LoVo (cell line): ENCODE measurements at regions not wholly inside any gene's neighbourhood (a gene's known extent, or its start where the extent isn't known, plus 50 kb on each side); places are given as distances from the start of the nearest gene placed in this dataset.
A peak's percentile ranks its signal among the peaks of the same experiment; 100 is the strongest.
"Not testable (repeated sequence)": the region's sequence is repeated elsewhere in the genome, so short reads cannot be mapped to it uniquely, and the experiment has no call there.

Experiments
- DNase-seq: peaks from one replicate; pipeline ENCODE4 v3.0.0-alpha.2; 2016; ENCODE audit warnings: low spot score

- no peak for DNase-seq
These were observed 382.7 kb downstream of the RPS24 start for GRCh38 chr10:78416031-78417011.

GRCh38 chr10:78417425-78418370, 384.0 kb downstream of the RPS24 start:
- DNase-seq = no peak

DNA sequence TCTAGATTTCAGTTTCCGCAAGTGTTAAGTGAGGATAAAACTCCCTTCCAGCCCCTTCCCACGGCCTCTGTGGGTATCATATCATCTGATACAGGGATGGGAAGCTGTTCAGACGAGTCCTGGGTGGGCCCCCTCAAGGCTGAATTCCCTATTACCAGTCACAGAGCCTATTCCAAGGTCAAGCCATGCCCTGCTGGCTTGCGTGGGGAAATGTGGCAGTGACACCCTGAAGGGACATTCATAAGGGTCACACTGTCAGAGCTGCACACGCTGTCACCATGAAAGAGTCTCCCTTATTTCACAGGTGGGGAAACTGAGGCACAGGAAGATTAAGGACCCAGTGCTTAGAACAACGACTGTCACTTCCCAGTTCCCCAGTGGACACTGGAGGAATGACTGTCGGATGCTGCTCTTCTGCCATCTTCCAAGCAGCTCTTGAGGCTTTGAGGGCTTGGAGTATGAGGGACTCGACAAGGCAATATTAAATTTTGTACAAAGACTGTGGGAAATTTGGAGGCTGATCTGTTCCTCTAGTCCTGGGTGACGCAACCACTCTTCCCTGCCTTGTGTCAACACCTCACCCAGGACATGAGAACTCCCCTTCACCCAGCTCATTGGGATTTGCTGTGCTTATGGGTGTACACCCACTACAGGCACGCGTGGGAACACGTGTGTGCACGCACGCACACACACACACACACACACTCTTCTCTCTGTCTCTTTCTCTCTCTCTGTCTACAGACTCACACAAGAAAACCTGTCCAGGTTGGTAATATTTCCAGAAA, 386.0 kb downstream of the RPS24 start:
- DNase-seq = no peak

GRCh38 chr10:78420946-78421735, 387.5 kb downstream of the RPS24 start:
- no peak for DNase-seq

DNA sequence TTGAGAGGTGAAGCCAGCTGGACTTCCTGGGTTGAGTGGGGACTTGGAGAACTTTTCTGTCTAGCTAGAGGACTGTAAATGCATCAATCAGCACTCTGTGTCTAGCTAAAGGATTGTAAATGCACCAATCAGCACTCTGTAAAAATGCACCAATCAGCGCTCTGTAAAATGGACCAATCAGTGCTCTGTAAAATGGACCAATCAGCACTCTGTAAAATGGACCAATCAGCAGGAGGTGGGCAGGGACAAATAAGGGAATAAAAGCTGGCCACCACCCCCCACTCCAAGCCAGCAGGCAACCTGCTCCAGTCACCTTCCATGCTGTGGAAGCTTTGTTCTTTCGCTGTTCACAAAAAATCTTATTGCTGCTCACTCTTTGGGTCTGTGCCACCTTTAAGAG, 390.4 kb downstream of the RPS24 start:
- DNase-seq = not testable (repeated sequence)

DNA sequence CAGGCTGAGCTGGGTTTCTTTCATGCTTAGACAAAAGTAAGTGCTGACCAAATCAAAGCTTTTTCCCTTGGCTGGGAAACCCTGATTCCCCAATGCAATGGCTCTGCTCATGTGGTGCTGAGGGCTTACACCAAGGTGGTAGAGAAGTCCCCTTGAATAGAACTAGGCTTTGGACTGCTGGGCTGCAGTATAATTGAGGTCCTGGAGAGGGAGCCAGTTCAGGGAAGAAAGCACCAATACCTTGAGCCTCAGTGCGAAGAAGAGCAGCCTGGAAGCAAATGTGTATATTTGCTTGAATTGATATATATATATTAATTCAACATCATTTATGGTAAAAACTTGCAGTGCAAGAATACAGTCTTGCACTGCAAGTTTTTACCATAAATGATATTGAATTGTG, 391.1 kb downstream of the RPS24 start:
- peak; percentile 30 for DNase-seq

- no peak for DNase-seq
These were observed 392.5 kb downstream of the RPS24 start for GRCh38 chr10:78426181-78426580.

GRCh38 chr10:78427497-78428031, 393.9 kb downstream of the RPS24 start:
- DNase-seq = no peak

DNA sequence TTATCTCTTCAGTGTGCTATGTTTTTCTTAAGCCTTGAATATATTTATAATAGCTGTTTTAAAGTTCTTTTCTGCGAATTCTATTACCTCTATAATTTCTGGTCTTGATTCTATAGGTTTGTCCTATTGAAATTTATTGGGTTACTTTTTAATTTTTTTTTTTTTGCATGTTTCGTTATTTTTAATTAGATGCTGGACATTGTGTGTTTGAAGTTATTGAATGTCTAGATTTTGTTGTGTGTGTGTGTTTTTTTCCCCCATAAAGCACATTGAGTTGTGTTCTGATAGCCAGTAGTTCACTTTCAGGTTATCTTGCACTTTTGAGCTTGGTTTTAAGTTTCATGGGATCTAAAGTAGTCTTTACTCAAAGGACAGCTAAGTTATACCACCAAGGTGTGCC, 394.9 kb downstream of the RPS24 start:
- no peak for DNase-seq

GRCh38 chr10:78429984-78430383, 396.3 kb downstream of the RPS24 start:
- no peak for DNase-seq

DNA sequence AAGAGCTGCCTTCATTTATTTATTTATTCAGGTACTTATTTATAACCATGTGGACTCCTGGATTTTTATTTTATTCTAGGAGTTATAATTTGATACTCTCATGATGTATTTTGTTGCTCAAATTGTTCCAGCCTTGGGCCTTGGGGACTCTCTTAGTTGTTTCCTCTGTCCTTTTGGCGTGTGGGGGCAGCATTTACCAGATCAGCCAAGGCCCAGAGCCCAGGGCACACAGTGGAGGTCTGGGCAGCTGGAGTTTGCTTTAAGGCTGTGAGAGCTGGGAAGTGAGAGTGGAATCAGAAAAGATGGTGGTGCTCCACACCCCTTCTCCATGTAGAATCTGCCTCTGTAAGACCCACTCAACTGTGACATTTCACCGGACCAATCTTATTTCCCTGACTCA, 398.9 kb downstream of the RPS24 start:
- no peak for DNase-seq

GRCh38 chr10:78433076-78433595, 399.5 kb downstream of the RPS24 start:
- DNase-seq = no peak

DNA sequence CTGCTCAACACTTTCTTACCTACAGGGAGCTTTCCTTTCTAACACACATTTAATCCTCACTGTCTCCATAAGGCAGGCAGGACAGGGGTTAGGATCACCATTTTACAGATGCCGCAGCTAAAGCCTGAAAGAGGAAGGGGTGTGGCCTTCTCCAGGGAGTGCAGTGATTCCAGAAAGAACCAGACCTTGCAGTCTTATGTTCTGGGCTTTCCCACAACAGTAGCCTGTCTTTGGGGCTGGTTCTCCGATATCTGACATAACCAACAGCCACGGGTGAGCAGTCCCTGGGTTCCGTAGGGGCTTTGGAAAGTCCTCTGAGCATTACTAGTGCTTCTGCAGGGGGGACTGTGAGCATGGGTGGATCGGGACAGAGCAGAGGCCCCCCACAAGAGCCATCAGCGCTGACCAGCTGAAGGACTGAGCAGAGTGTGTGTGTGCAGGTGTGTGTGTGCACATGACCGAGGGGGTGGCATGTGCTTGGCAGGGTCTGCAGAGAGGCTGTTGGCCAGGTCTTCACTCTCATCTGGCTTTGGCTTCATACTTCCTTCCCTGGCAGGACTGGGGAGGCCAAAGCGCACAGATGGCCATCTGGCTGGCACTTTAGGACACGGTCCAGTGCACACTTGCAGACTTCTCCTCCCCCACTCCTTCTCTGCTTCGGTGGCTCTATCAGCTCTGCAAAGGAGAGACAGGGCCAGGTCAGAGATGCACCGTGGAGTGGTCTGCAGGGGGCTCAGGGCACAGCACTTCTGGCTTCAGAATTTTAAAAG, 400.3 kb downstream of the RPS24 start:
- no peak for DNase-seq

GRCh38 chr10:78434886-78435285, 401.2 kb downstream of the RPS24 start:
- DNase-seq = no peak

DNA sequence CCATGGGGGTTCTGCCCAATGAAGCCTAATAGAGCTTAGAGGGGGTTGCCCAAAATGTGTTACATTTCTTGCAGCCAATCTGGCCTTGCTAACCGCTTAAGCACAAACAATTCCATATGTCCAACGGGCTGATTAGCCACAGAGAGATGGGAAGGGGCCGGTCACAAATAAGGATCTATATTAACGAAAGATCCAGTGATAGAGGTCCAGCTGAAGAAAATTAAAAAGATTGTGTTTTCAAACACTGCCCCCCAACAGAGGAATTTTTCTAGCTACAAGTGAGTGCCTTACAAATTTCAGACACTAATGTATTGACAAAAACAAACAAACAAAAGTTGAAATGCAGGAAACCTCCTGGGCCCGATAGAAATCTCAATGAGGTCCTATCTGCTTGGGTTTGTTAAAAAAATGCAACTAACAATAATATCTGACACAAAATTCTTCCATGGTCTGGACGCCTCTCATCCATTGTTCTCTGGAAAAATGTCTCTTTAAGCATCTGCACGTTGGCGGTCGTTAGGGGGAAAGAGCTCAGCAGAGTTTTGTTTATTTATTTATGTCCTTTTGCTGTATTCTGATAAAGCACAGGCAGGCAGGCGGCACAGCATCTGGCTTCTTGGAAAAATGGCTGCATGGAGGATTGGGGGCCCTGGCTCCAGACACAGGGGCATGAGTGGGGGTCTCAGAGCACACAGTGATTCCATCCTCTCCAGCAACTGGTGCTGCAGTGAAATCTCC, 402.0 kb downstream of the RPS24 start:
- DNase-seq = no peak

- DNase-seq = no peak
These were observed 402.5 kb downstream of the RPS24 start for GRCh38 chr10:78436222-78436573.

GRCh38 chr10:78436706-78437406, 403.2 kb downstream of the RPS24 start:
- DNase-seq = no peak

- no peak for DNase-seq
These were observed 403.7 kb downstream of the RPS24 start for GRCh38 chr10:78437407-78437768.
